IPS DF 6.9 (cell line): ENCODE measurements at regions not wholly inside any gene's neighbourhood (a gene's known extent, or its start where the extent isn't known, plus 50 kb on each side); places are given as distances from the start of the nearest gene placed in this dataset.
"Not testable (repeated sequence)": the region's sequence is repeated elsewhere in the genome, so short reads cannot be mapped to it uniquely, and the experiment has no call there.

Source experiments
- DNase-seq: peaks from one replicate; pipeline ENCODE4 v3.0.0-alpha.2; 2013; ENCODE audit warnings: low read depth, low spot score
- H3K27ac ChIP-seq: one replicate; pipeline ENCODE4 v1.5.1; 2013; ENCODE audit warnings: low read length, control low read depth
- H3K27me3 ChIP-seq: 2 replicates; pipeline ENCODE4 v1.6.1; 2013; ENCODE audit warnings: mild to moderate bottlenecking, low read length; ENCODE audit not compliant: control insufficient read depth, insufficient read depth
- H3K36me3 ChIP-seq: 2 replicates; pipeline ENCODE4 v1.6.1; 2013; ENCODE audit warnings: low read length; ENCODE audit not compliant: control insufficient read depth, insufficient read depth
- H3K4me1 ChIP-seq: 2 replicates; pipeline ENCODE4 v1.6.1; 2013; ENCODE audit warnings: low read length; ENCODE audit not compliant: control insufficient read depth, insufficient read depth
- H3K4me3 ChIP-seq: 2 replicates; pipeline ENCODE4 v1.5.1; 2013; ENCODE audit warnings: mild to moderate bottlenecking, low read length
- H3K9me3 ChIP-seq: 2 replicates; pipeline ENCODE4 v1.6.1; 2013; ENCODE audit warnings: low read length, inconsistent platforms; ENCODE audit not compliant: control insufficient read depth, insufficient read depth
- WGBS: extraction: QIAGEN DNeasy Blood & Tissue Kit; methylation state at CpG from one replicate; pipeline ENCODE4 v1.1.7; 2013; ENCODE audit warnings: mixed read lengths, missing lambda C conversion rate; ENCODE audit not compliant: insufficient read length, insufficient coverage; 5-methylcytosine and 5-hydroxymethylcytosine counted together

- H3K27ac ChIP-seq: no peak overlapping the region
- no peaks in the 10 kb centered on the region for H3K36me3 ChIP-seq
- no CpG with 5 or more reads among the region's 4 CpGs for WGBS
- no peaks in the 10 kb centered on the region for H3K4me1 ChIP-seq
- H3K9me3 ChIP-seq: no peaks in the 10 kb centered on the region
- H3K4me3 ChIP-seq: no peak overlapping the region
- no peaks in the 10 kb centered on the region for H3K27me3 ChIP-seq
- DNase-seq: no peak
Measured at GRCh38 chr6:18613319-18613925, 226.3 kb downstream of the RNF144B start.

- no CpG with 5 or more reads among the region's 3 CpGs for WGBS
- Histone ChIP-seq H3K27ac (no peak overlapping the region), H3K4me3 (no peak overlapping the region), H3K9me3 (no peaks in the 10 kb centered on the region), H3K36me3 (no peaks in the 10 kb centered on the region), H3K27me3 (no peaks in the 10 kb centered on the region), H3K4me1 (no peaks in the 10 kb centered on the region)
- no peak for DNase-seq
Measured at GRCh38 chr6:18629571-18629970, 242.4 kb downstream of the RNF144B start.

- no peaks in the 10 kb centered on the region for H3K27me3 ChIP-seq
- H3K4me1 ChIP-seq: no peaks in the 10 kb centered on the region
- H3K9me3 ChIP-seq: no peaks in the 10 kb centered on the region
- no peaks in the 10 kb centered on the region for H3K36me3 ChIP-seq
- no CpG with 5 or more reads among the region's 4 CpGs for WGBS
- no peak overlapping the region for H3K4me3 ChIP-seq
- no peak for DNase-seq
- H3K27ac ChIP-seq: no peak overlapping the region
Measured at GRCh38 chr6:18632670-18633410, 245.7 kb downstream of the RNF144B start.

GRCh38 chr6:18634912-18635311, 247.8 kb downstream of the RNF144B start:
- H3K36me3 ChIP-seq: no peaks in the 10 kb centered on the region
- H3K27me3 ChIP-seq: no peaks in the 10 kb centered on the region
- no CpG with 5 or more reads among the region's 6 CpGs for WGBS
- no peaks in the 10 kb centered on the region for H3K4me1 ChIP-seq
- no peak overlapping the region for H3K4me3 ChIP-seq
- H3K27ac ChIP-seq: no peak overlapping the region
- no peaks in the 10 kb centered on the region for H3K9me3 ChIP-seq
- no peak for DNase-seq

- Histone ChIP-seq H3K27ac (no peak overlapping the region), H3K9me3 (no peaks in the 10 kb centered on the region)
Measured at GRCh38 chr6:18640134-18640533, 253.0 kb downstream of the RNF144B start.

GRCh38 chr6:18640754-18641153, 253.6 kb downstream of the RNF144B start:
- Histone ChIP-seq H3K36me3 (no peaks in the 10 kb centered on the region), H3K27ac (no peak overlapping the region), H3K4me3 (no peak overlapping the region), H3K27me3 (no peaks in the 10 kb centered on the region), H3K4me1 (no peaks in the 10 kb centered on the region), H3K9me3 (no peaks in the 10 kb centered on the region)
- DNase-seq: no peak
- no CpG with 5 or more reads among the region's 1 CpG for WGBS

More at GRCh38 chr6:18640134-18640533, 253.0 kb downstream of the RNF144B start:
- Histone ChIP-seq H3K4me1 (no peaks in the 10 kb centered on the region), H3K27me3 (no peaks in the 10 kb centered on the region), H3K4me3 (no peak overlapping the region), H3K36me3 (no peaks in the 10 kb centered on the region)
- no peak for DNase-seq

- H3K4me1 ChIP-seq: no peaks in the 10 kb centered on the region; the same call in 1 of the 2 replicates
- no peak for DNase-seq
- H3K4me3 ChIP-seq: no peak overlapping the region
- H3K9me3 ChIP-seq: no peaks in the 10 kb centered on the region
- no peak overlapping the region for H3K27ac ChIP-seq
- H3K27me3 ChIP-seq: no peaks in the 10 kb centered on the region
- no peaks in the 10 kb centered on the region for H3K36me3 ChIP-seq
Measured at GRCh38 chr6:18654821-18655220, 267.7 kb downstream of the RNF144B start.

- Histone ChIP-seq H3K9me3 (no peaks in the 10 kb centered on the region), H3K4me3 (no peak overlapping the region), H3K27me3 (no peaks in the 10 kb centered on the region), H3K27ac (no peak overlapping the region), H3K36me3 (no peaks in the 10 kb centered on the region), H3K4me1 (no peaks in the 10 kb centered on the region; the same call in 1 of the 2 replicates)
- no CpG with 5 or more reads among the region's 5 CpGs for WGBS
- DNase-seq: no peak
Measured at GRCh38 chr6:18656506-18656905, 269.4 kb downstream of the RNF144B start.

- not testable (repeated sequence) for H3K27ac ChIP-seq, H3K4me3 ChIP-seq, H3K9me3 ChIP-seq, H3K36me3 ChIP-seq, H3K4me1 ChIP-seq, H3K27me3 ChIP-seq, DNase-seq
- WGBS: no CpG with 5 or more reads among the region's 5 CpGs
Measured at GRCh38 chr6:18659994-18660393, 272.8 kb downstream of the RNF144B start.

GRCh38 chr6:18663011-18663410, 275.9 kb downstream of the RNF144B start:
- Histone ChIP-seq H3K36me3 (no peaks in the 10 kb centered on the region), H3K4me1 (no peaks in the 10 kb centered on the region), H3K27ac (no peak overlapping the region), H3K9me3 (no peaks in the 10 kb centered on the region), H3K27me3 (no peaks in the 10 kb centered on the region), H3K4me3 (no peak overlapping the region)
- DNase-seq: no peak
- no CpG with 5 or more reads among the region's 1 CpG for WGBS

- Histone ChIP-seq H3K4me3 (no peak overlapping the region), H3K36me3 (no peaks in the 10 kb centered on the region), H3K27me3 (no peaks in the 10 kb centered on the region), H3K4me1 (no peaks in the 10 kb centered on the region), H3K27ac (no peak overlapping the region), H3K9me3 (no peaks in the 10 kb centered on the region)
- no peak for DNase-seq
- WGBS: no CpG with 5 or more reads among the region's 5 CpGs
Measured at GRCh38 chr6:18664401-18664800, 277.3 kb downstream of the RNF144B start.
